BE2C (cell line): ENCODE measurements at regions not wholly inside any gene's neighbourhood (a gene's known extent, or its start where the extent isn't known, plus 50 kb on each side); places are given as distances from the start of the nearest gene placed in this dataset.

Source experiments
- DNase-seq: peaks from one replicate; pipeline ENCODE4 v3.0.0-alpha.2; 2020
- H3K27me3 ChIP-seq: fragments of 250-450 bp; sonication (Bioruptor Pico); 2 replicates; pipeline ENCODE4 v1.5.1; 2020; ENCODE audit warnings: mild to moderate bottlenecking
- H3K36me3 ChIP-seq: fragments of 250-450 bp; sonication (Bioruptor Pico); 2 replicates; pipeline ENCODE4 v1.5.1; 2020; ENCODE audit warnings: mild to moderate bottlenecking
- H3K4me1 ChIP-seq: fragments of 250-450 bp; sonication (Bioruptor Pico); 2 replicates; pipeline ENCODE4 v1.5.1; 2020
- H3K4me3 ChIP-seq: 2 replicates; pipeline ENCODE4 v1.5.1; 2011; ENCODE audit warnings: low read depth, low read length
- H3K9me3 ChIP-seq: fragments of 250-450 bp; sonication (Bioruptor Pico); 2 replicates; pipeline ENCODE4 v1.5.1; 2020
- CTCF ChIP-seq: IDR thresholded peaks from 2 replicates; pipeline ENCODE4 v1.5.1; 2012; ENCODE audit warnings: mild to moderate bottlenecking, low read depth, low read length

- TF ChIP-seq CTCF = no peak
- Histone ChIP-seq H3K4me3 (no peak overlapping the region), H3K9me3 (peaks cover 2% of the 10 kb centered on the region; the same call in 1 of the 2 replicates), H3K4me1 (no peaks in the 10 kb centered on the region), H3K36me3 (no peaks in the 10 kb centered on the region), H3K27me3 (no peaks in the 10 kb centered on the region)
- no peak for DNase-seq
Observed at GRCh38 chr21:35737449-35737848, 322.9 kb downstream of the SETD4 start.

GRCh38 chr21:35732788-35733187 is 327.5 kb downstream of the SETD4 start:
- Histone ChIP-seq H3K27me3 (no peaks in the 10 kb centered on the region), H3K36me3 (no peaks in the 10 kb centered on the region), H3K4me1 (no peaks in the 10 kb centered on the region), H3K9me3 (peaks cover 2% of the 10 kb centered on the region; the same call in 1 of the 2 replicates), H3K4me3 (no peak overlapping the region)
- DNase-seq = no peak
- TF ChIP-seq CTCF = no peak

- Histone ChIP-seq H3K27me3 (no peaks in the 10 kb centered on the region), H3K36me3 (no peaks in the 10 kb centered on the region)
Observed at GRCh38 chr21:35730325-35730724, 330.0 kb downstream of the SETD4 start.

GRCh38 chr21:35727830-35728229 is 332.5 kb downstream of the SETD4 start:
- H3K9me3 ChIP-seq = no peaks in the 10 kb centered on the region
- no peak for DNase-seq
- TF ChIP-seq CTCF = no peak
- H3K4me3 ChIP-seq = no peak overlapping the region
- H3K27me3 ChIP-seq = no peaks in the 10 kb centered on the region
- H3K4me1 ChIP-seq = no peaks in the 10 kb centered on the region
- no peaks in the 10 kb centered on the region for H3K36me3 ChIP-seq

More at GRCh38 chr21:35730325-35730724, 330.0 kb downstream of the SETD4 start:
- H3K4me1 ChIP-seq = no peaks in the 10 kb centered on the region
- H3K4me3 ChIP-seq = no peak overlapping the region
- no peak for DNase-seq
- no peak for TF ChIP-seq CTCF
- H3K9me3 ChIP-seq = peaks cover 2% of the 10 kb centered on the region; the same call in 1 of the 2 replicates

GRCh38 chr21:35724156-35724555 is 336.2 kb downstream of the SETD4 start:
- Histone ChIP-seq H3K36me3 (no peaks in the 10 kb centered on the region), H3K9me3 (no peaks in the 10 kb centered on the region), H3K4me3 (no peak overlapping the region), H3K4me1 (no peaks in the 10 kb centered on the region), H3K27me3 (no peaks in the 10 kb centered on the region)
- DNase-seq = no peak
- TF ChIP-seq CTCF = no peak

- no peak overlapping the region for H3K4me3 ChIP-seq
- no peaks in the 10 kb centered on the region for H3K4me1 ChIP-seq
- no peaks in the 10 kb centered on the region for H3K9me3 ChIP-seq
- no peaks in the 10 kb centered on the region for H3K36me3 ChIP-seq
- no peak for DNase-seq
- H3K27me3 ChIP-seq = no peaks in the 10 kb centered on the region
- TF ChIP-seq CTCF = no peak
Observed at GRCh38 chr21:35721701-35722100, 338.6 kb downstream of the SETD4 start.
